GM23338 (cell line): ENCODE measurements at regions not wholly inside any gene's neighbourhood (a gene's known extent, or its start where the extent isn't known, plus 50 kb on each side); places are given as distances from the start of the nearest gene placed in this dataset.

Source experiments
- CTCF ChIP-seq, 2 experiments: fragments of 200-600 bp in 1 of 2; sonication (generic) in 1 of 2; conservative IDR thresholded peaks; 2 replicates each; pipeline versions ENCODE4 v1.5.1 to v1.6.1; 2016 to 2017; ENCODE audit warnings: antibody characterized with exemption in 2 of 2, low read depth in 2 of 2, mild to moderate bottlenecking in 2 of 2, moderate library complexity in 1 of 2
- EZH2 ChIP-seq: fragments of 200-600 bp; sonication (generic); IDR thresholded peaks from one replicate; pipeline ENCODE4 v1.8.0; 2017; ENCODE audit warnings: antibody characterized with exemption, mild to moderate bottlenecking, low read depth; ENCODE audit not compliant: unreplicated experiment
- EZH2phosphoT487 ChIP-seq: fragments of 200-600 bp; sonication (generic); IDR thresholded peaks from one replicate; pipeline ENCODE4 v1.8.1; 2018; ENCODE audit warnings: antibody characterized with exemption; ENCODE audit not compliant: unreplicated experiment
- POLR2AphosphoS5 ChIP-seq: IDR thresholded peaks from 2 replicates; pipeline ENCODE4 v1.6.1; 2016; ENCODE audit warnings: antibody characterized with exemption, low read depth

GRCh38 chr13:107576430-107576829 is 638.9 kb downstream of the LIG4 start:
- no peak for TF ChIP-seq CTCF (conservative IDR thresholded peaks at IDR 0.05; ENCODE audit: low read depth in 2 of 2)
- no peak for TF ChIP-seq EZH2phosphoT487
- TF ChIP-seq EZH2: no peak
- no peak for TF ChIP-seq POLR2AphosphoS5
